HCT116 (cell line): ENCODE measurements at regions not wholly inside any gene's neighbourhood (a gene's known extent, or its start where the extent isn't known, plus 50 kb on each side); places are given as distances from the start of the nearest gene placed in this dataset.
"Not testable (repeated sequence)": the region's sequence is repeated elsewhere in the genome, so short reads cannot be mapped to it uniquely, and the experiment has no call there.

Experiments used
- ATAC-seq: fragments of 200-7000 bp; cut with Tn5 transposase; 2 replicates; pipeline ENCODE4 v1.9.1; 2020; ENCODE audit warnings: mild to moderate bottlenecking, moderate library complexity
- BruUV-seq: library from RNA; stranded (reverse); fragments of 400-500 nt; replicated peaks from 2 replicates; lab custom pipeline; 2021; lab: Mats Ljungman, UMichigan
- CTCF ChIA-PET: fragments of 300-600 bp; sonication (Branson Sonifier 250); formaldehyde crosslinking; loops from one replicate; lab custom pipeline; 2021; ENCODE audit warnings: antibody characterized with exemption; lab: Charles Lee
- POLR2A ChIA-PET: fragments of 300-600, 350-600 bp; sonication (Branson Sonifier 250); formaldehyde crosslinking; loops from one replicate; lab custom pipeline; 2021; ENCODE audit warnings: antibody characterized with exemption; lab: Charles Lee
- RAD21 ChIA-PET, 2 experiments: fragments of 300-600 bp; sonication (Branson Sonifier 250); formaldehyde crosslinking; loops; one replicate each; lab custom pipeline; 2023; ENCODE audit warnings: low total read pairs in 2 of 2; ENCODE audit not compliant: uncharacterized antibody in 2 of 2, unreplicated experiment in 2 of 2, low non-redundant PET in 1 of 2; lab: Charles Lee
- DNase-seq: peaks from one replicate; pipeline ENCODE4 v3.0.0-alpha.2; 2010; ENCODE audit warnings: low read depth, low spot score
- H2AFZ ChIP-seq: fragments of 200-600 bp; shearing (Covaris generic), sonication (generic); 2 replicates; pipeline ENCODE4 v1.6.1; 2017; ENCODE audit warnings: low read depth, mixed run types, mixed read lengths, antibody characterized with exemption, low read length; ENCODE audit not compliant: poor library complexity, severe bottlenecking
- H3K27ac ChIP-seq: 2 replicates; pipeline ENCODE4 v1.5.1; 2012; ENCODE audit warnings: low read depth, low read length
- H3K27me3 ChIP-seq: fragments of 200-600 bp; sonication (generic); 2 replicates; pipeline ENCODE4 v1.6.1; 2016; ENCODE audit warnings: mixed run types, low read length, mixed read lengths; ENCODE audit not compliant: insufficient read depth
- H3K36me3 ChIP-seq, 2 experiments: fragments of 200-500 bp in 1 of 2; fragments of 200-600 bp in 1 of 2; sonication (Bioruptor generic) in 1 of 2; sonication (generic) in 1 of 2; 2 replicates each; pipeline versions ENCODE4 v1.5.1 to v1.6.1; 2014 to 2016; ENCODE audit warnings: low read length in 2 of 2, inconsistent platforms in 1 of 2, mixed read lengths in 1 of 2, mixed run types in 1 of 2; ENCODE audit not compliant: insufficient read depth in 2 of 2, control insufficient read depth in 1 of 2
- H3K4me1 ChIP-seq, 2 experiments: fragments of 200-600 bp in 1 of 2; sonication (generic) in 1 of 2; 2 replicates each; pipeline versions ENCODE4 v1.5.1 to v1.6.1; 2012 to 2017; ENCODE audit warnings: low read length in 2 of 2, inconsistent platforms in 1 of 2, mild to moderate bottlenecking in 1 of 2, mixed read lengths in 1 of 2, mixed run types in 1 of 2, moderate library complexity in 1 of 2; ENCODE audit not compliant: insufficient read depth in 2 of 2, control insufficient read depth in 1 of 2
- H3K4me2 ChIP-seq: fragments of 200-600 bp; sonication (generic); 2 replicates; pipeline ENCODE4 v1.6.1; 2017; ENCODE audit warnings: mixed run types, low read length, mixed read lengths
- H3K4me3 ChIP-seq, 2 experiments: fragments of 200-600 bp in 1 of 2; sonication (generic) in 1 of 2; replicated peaks in 1 of 2; 2 replicates each; pipeline ENCODE4 v1.5.1; 2011 to 2016; ENCODE audit warnings: low read length in 2 of 2, control low read depth in 1 of 2, low read depth in 1 of 2, mild to moderate bottlenecking in 1 of 2, mixed read lengths in 1 of 2, mixed run types in 1 of 2
- H3K79me2 ChIP-seq: fragments of 200-600 bp; sonication (generic); 2 replicates; pipeline ENCODE4 v1.6.1; 2017; ENCODE audit warnings: mild to moderate bottlenecking, mixed run types, low read length, moderate library complexity, mixed read lengths; ENCODE audit not compliant: insufficient read depth
- H3K9ac ChIP-seq: fragments of 200-600 bp; sonication (generic); 2 replicates; pipeline ENCODE4 v1.6.1; 2016; ENCODE audit warnings: low read length, mixed read lengths
- H3K9me2 ChIP-seq: fragments of 200-600 bp; sonication (generic), shearing (Covaris generic); 2 replicates; pipeline ENCODE4 v1.6.1; 2017; ENCODE audit warnings: mixed run types, mild to moderate bottlenecking, moderate library complexity; ENCODE audit not compliant: insufficient read depth
- H3K9me3 ChIP-seq, 2 experiments: fragments of 200-500 bp in 1 of 2; fragments of 200-600 bp in 1 of 2; sonication (Bioruptor generic) in 1 of 2; sonication (generic) in 1 of 2; 2 replicates each; pipeline ENCODE4 v1.6.1; 2014 to 2017; ENCODE audit warnings: low read length in 2 of 2, mixed read lengths in 2 of 2, inconsistent platforms in 1 of 2, low read depth in 1 of 2, mild to moderate bottlenecking in 1 of 2, mixed run types in 1 of 2, moderate library complexity in 1 of 2; ENCODE audit not compliant: control insufficient read depth in 1 of 2, insufficient read depth in 1 of 2
- H4K20me1 ChIP-seq: fragments of 200-600 bp; sonication (generic), shearing (Covaris generic); 2 replicates; pipeline ENCODE4 v1.6.1; 2017; ENCODE audit warnings: mixed run types, mild to moderate bottlenecking, moderate library complexity; ENCODE audit not compliant: insufficient read depth
- CTCF ChIP-seq, 3 experiments: fragments of 200-600 bp in 1 of 3; sonication (generic) in 1 of 3; IDR thresholded peaks in 2 of 3; conservative IDR thresholded peaks in 1 of 3; 2 replicates each; pipeline ENCODE4 v1.5.1; 2012 to 2017; ENCODE audit warnings: low read depth in 2 of 3, low read length in 2 of 3, antibody characterized with exemption in 1 of 3, borderline replicate concordance in 1 of 3, control low read depth in 1 of 3, mild to moderate bottlenecking in 1 of 3, mixed read lengths in 1 of 3, mixed run types in 1 of 3, moderate library complexity in 1 of 3; ENCODE audit not compliant: insufficient read depth in 1 of 3
- RAD21 ChIP-seq: IDR thresholded peaks from 2 replicates; pipeline ENCODE4 v1.6.1; 2012; ENCODE audit warnings: low read depth, mild to moderate bottlenecking
- intact Hi-C: fragments of 100-400 bp; cut with micrococcal nuclease; formaldehyde crosslinking; loops from 2 replicates; pipeline ENCODE4 v1.10.0; 2022

GRCh38 chr17:18563381-18564098 lies 80.7 kb downstream of the TBC1D28 start:
- CTCF ChIA-PET, H3K4me1 ChIP-seq, H3K4me2 ChIP-seq, POLR2A ChIA-PET, H3K4me3 ChIP-seq, H3K9me2 ChIP-seq, H3K36me3 ChIP-seq, H2AFZ ChIP-seq, H3K27me3 ChIP-seq, intact Hi-C loops, H3K79me2 ChIP-seq, DNase-seq, H3K27ac ChIP-seq, BruUV-seq, H3K9ac ChIP-seq, H4K20me1 ChIP-seq, H3K9me3 ChIP-seq: not testable (repeated sequence)
- ATAC-seq, result peak; percentile 85
- TF ChIP-seq RAD21 (peak; percentile 37; the same call in 1 of the 2 replicates), CTCF (IDR thresholded peaks at IDR 0.05 in 2 of 3, conservative IDR thresholded peaks at IDR 0.05 in 1 of 3; ENCODE audit: borderline replicate concordance in 1 of 3, insufficient read depth in 1 of 3, low read depth in 2 of 3, low read length in 2 of 3) (peak in 1 of 3 experiments; percentile 3; a peak in 1 of 6 replicates)
- RAD21 ChIA-PET, result interaction anchor here in 1 of 2 experiments (0.9 kb wide), 1 partner anchor 1572 kb away, joined by 3 read pairs; no protein-coding TSS in a partner anchor

- intact Hi-C loops, H3K9me2 ChIP-seq, H3K4me2 ChIP-seq, CTCF ChIA-PET, H3K4me3 ChIP-seq, POLR2A ChIA-PET, H3K27ac ChIP-seq, H4K20me1 ChIP-seq, H3K4me1 ChIP-seq, H3K36me3 ChIP-seq, H3K9me3 ChIP-seq, DNase-seq, H3K27me3 ChIP-seq, H3K9ac ChIP-seq, H2AFZ ChIP-seq, H3K79me2 ChIP-seq, BruUV-seq: not testable (repeated sequence)
- TF ChIP-seq RAD21 (peak; percentile 64), CTCF (IDR thresholded peaks at IDR 0.05 in 2 of 3, conservative IDR thresholded peaks at IDR 0.05 in 1 of 3; ENCODE audit: borderline replicate concordance in 1 of 3, insufficient read depth in 1 of 3, low read depth in 2 of 3, low read length in 2 of 3) (peak; percentile 50 to 59 (median 55); a peak in 5 of 6 replicates)
- RAD21 ChIA-PET, result interaction anchor here in 1 of 2 experiments (0.9 kb wide), 1 partner anchor 1573 kb away, joined by 3 read pairs; no protein-coding TSS in a partner anchor
- ATAC-seq, result peak; percentile 85
Observed at GRCh38 chr17:18564099-18564448, 80.1 kb downstream of the TBC1D28 start.

- H3K36me3 ChIP-seq, H3K9me3 ChIP-seq, BruUV-seq, H3K27me3 ChIP-seq, RAD21 ChIA-PET, H3K9ac ChIP-seq, intact Hi-C loops, POLR2A ChIA-PET, H3K4me3 ChIP-seq, H3K9me2 ChIP-seq, DNase-seq, H3K79me2 ChIP-seq, H4K20me1 ChIP-seq, H2AFZ ChIP-seq, ATAC-seq, H3K4me2 ChIP-seq, H3K27ac ChIP-seq: not testable (repeated sequence)
- CTCF ChIA-PET, result interaction anchor here (1.0 kb wide), 1 partner anchor 1577 kb away, joined by 3 read pairs; no protein-coding TSS in a partner anchor
- peaks cover 4 to 14% of the 10 kb centered on the region in 2 experiments; a peak in 3 of 4 replicates for H3K4me1 ChIP-seq
Observed at GRCh38 chr17:18568108-18568995, 75.8 kb downstream of the TBC1D28 start.
